H1 (cell line): ENCODE measurements at regions not wholly inside any gene's neighbourhood (a gene's known extent, or its start where the extent isn't known, plus 50 kb on each side); places are given as distances from the start of the nearest gene placed in this dataset.

Experiments used
- CTCF ChIA-PET: fragments of 300-600 bp; sonication (Branson Sonifier 250); formaldehyde crosslinking; loops from one replicate; lab custom pipeline; 2021; ENCODE audit not compliant: partially characterized antibody; lab: Charles Lee
- POLR2A ChIA-PET: fragments of 300-600 bp; sonication (Branson Sonifier 250); formaldehyde crosslinking; loops from one replicate; lab custom pipeline; 2021; ENCODE audit warnings: inconsistent platforms; ENCODE audit not compliant: partially characterized antibody; lab: Charles Lee
- DNase-seq, 2 experiments: peaks; one replicate each; pipeline versions ENCODE4 v3.0.0 to v3.0.0-alpha.2; 2010 to 2022; ENCODE audit warnings: low spot score in 2 of 2, low read depth in 1 of 2, mixed read lengths in 1 of 2
- FAIRE-seq: peaks from 2 replicates; lab custom pipeline; 2011; peaks lifted over from hg19 to GRCh38; lab: Jason Lieb, UNC
- H2AFZ ChIP-seq: 2 replicates; pipeline ENCODE4 v1.8.1; 2012; ENCODE audit warnings: low read length, inconsistent platforms
- H2AK5ac ChIP-seq: 2 replicates; pipeline ENCODE4 v1.6.1; 2013; ENCODE audit warnings: low read depth, low read length
- H2BK120ac ChIP-seq: replicated peaks from 2 replicates; pipeline ENCODE3; 2013; ENCODE audit warnings: low read depth, low read length, inconsistent platforms
- H2BK12ac ChIP-seq: 2 replicates; pipeline ENCODE4 v1.6.1; 2013; ENCODE audit warnings: low read depth, low read length
- H2BK15ac ChIP-seq: 2 replicates; pipeline ENCODE4 v1.6.1; 2013; ENCODE audit warnings: low read length
- H2BK20ac ChIP-seq: 2 replicates; pipeline ENCODE4 v1.6.1; 2013; ENCODE audit warnings: low read length
- H2BK5ac ChIP-seq: 2 replicates; pipeline ENCODE4 v1.6.1; 2013; ENCODE audit warnings: low read depth, low read length
- H3K14ac ChIP-seq: 2 replicates; pipeline ENCODE4 v1.6.1; 2013; ENCODE audit warnings: inconsistent platforms; ENCODE audit not compliant: insufficient read length
- H3K18ac ChIP-seq: 2 replicates; pipeline ENCODE4 v1.6.1; 2013; ENCODE audit warnings: low read length; ENCODE audit errors: extremely low read depth
- H3K23ac ChIP-seq: 2 replicates; pipeline ENCODE4 v1.6.1; 2013; ENCODE audit warnings: inconsistent platforms; ENCODE audit not compliant: insufficient read length
- H3K23me2 ChIP-seq: 2 replicates; pipeline ENCODE4 v1.6.1; 2013; ENCODE audit warnings: low read depth, low read length
- H3K27ac ChIP-seq: 2 replicates; pipeline ENCODE4 v1.6.1; 2011; ENCODE audit warnings: low read depth, low read length, inconsistent platforms
- H3K27me3 ChIP-seq, 4 experiments: replicated peaks in 1 of 4; 1 replicate in 1 of 4; 2 replicates in 3 of 4; pipeline versions ENCODE4 v1.6.1 to v1.8.1; 2011 to 2013; ENCODE audit warnings: low read length in 3 of 4, mild to moderate bottlenecking in 3 of 4, inconsistent platforms in 2 of 4, mixed read lengths in 2 of 4, moderate library complexity in 1 of 4; ENCODE audit not compliant: control insufficient read depth in 3 of 4, insufficient read depth in 3 of 4; ENCODE audit errors: extremely low read depth in 1 of 4
- H3K36me3 ChIP-seq, 4 experiments: 2 replicates each; pipeline versions ENCODE4 v1.6.1 to v1.8.1; 2011 to 2013; ENCODE audit warnings: mild to moderate bottlenecking in 4 of 4, low read length in 3 of 4, moderate library complexity in 2 of 4, control low read depth in 1 of 4, inconsistent platforms in 1 of 4; ENCODE audit not compliant: insufficient read depth in 4 of 4, control insufficient read depth in 2 of 4
- H3K4ac ChIP-seq: replicated peaks from 2 replicates; pipeline ENCODE3; 2013; ENCODE audit warnings: low read length, low read depth, mixed read lengths, inconsistent platforms; ENCODE audit not compliant: insufficient read length
- H3K4me1 ChIP-seq, 4 experiments: replicated peaks in 1 of 4; 1 replicate in 1 of 4; 2 replicates in 3 of 4; pipeline versions ENCODE4 v1.6.1 to v1.8.1; 2011 to 2013; ENCODE audit warnings: low read length in 3 of 4, inconsistent platforms in 2 of 4, mixed read lengths in 1 of 4; ENCODE audit not compliant: insufficient read depth in 4 of 4, control insufficient read depth in 3 of 4
- H3K4me2 ChIP-seq, 2 experiments: 2 replicates each; pipeline versions ENCODE4 v1.6.1 to v1.8.1; 2011 to 2013; ENCODE audit warnings: low read depth in 2 of 2, low read length in 2 of 2, control low read depth in 1 of 2, inconsistent platforms in 1 of 2, mild to moderate bottlenecking in 1 of 2; ENCODE audit not compliant: insufficient read depth in 1 of 2
- H3K4me3 ChIP-seq, 4 experiments: fragments of 200-600, 300-600 bp in 1 of 4; sonication (generic), shearing (Covaris generic), sonication (Bioruptor Twin) in 1 of 4; 2 replicates each; pipeline versions ENCODE4 v1.5.1 to v1.8.1; 2011 to 2016; ENCODE audit warnings: low read length in 4 of 4, low read depth in 3 of 4, control low read depth in 2 of 4, inconsistent platforms in 2 of 4, mild to moderate bottlenecking in 2 of 4, mixed read lengths in 1 of 4, moderate library complexity in 1 of 4; ENCODE audit not compliant: insufficient read depth in 2 of 4; ENCODE audit errors: extremely low read depth in 1 of 4
- H3K56ac ChIP-seq: replicated peaks from 2 replicates; pipeline ENCODE3; 2013; ENCODE audit warnings: low read depth, mild to moderate bottlenecking, mixed read lengths, low read length, inconsistent platforms; ENCODE audit not compliant: insufficient read length
- H3K79me1 ChIP-seq: 2 replicates; pipeline ENCODE4 v1.6.1; 2013; ENCODE audit warnings: low read depth, low read length, control low read depth
- H3K79me2 ChIP-seq, 2 experiments: 2 replicates each; pipeline versions ENCODE4 v1.6.1 to v1.8.1; 2012 to 2013; ENCODE audit warnings: low read length in 2 of 2, mild to moderate bottlenecking in 2 of 2, inconsistent platforms in 1 of 2; ENCODE audit not compliant: insufficient read depth in 2 of 2, control insufficient read depth in 1 of 2
- H3K9ac ChIP-seq, 4 experiments: replicated peaks in 1 of 4; 1 replicate in 1 of 4; 2 replicates in 3 of 4; pipeline versions ENCODE4 v1.6.1 to v1.8.1; 2011 to 2013; ENCODE audit warnings: low read depth in 3 of 4, low read length in 3 of 4, control low read depth in 2 of 4, mild to moderate bottlenecking in 2 of 4, moderate library complexity in 2 of 4, inconsistent platforms in 1 of 4; ENCODE audit errors: extremely low read depth in 1 of 4
- H3K9me3 ChIP-seq, 2 experiments: 2 replicates each; pipeline versions ENCODE4 v1.6.1 to v1.8.1; 2012 to 2013; ENCODE audit warnings: mild to moderate bottlenecking in 2 of 2, moderate library complexity in 2 of 2, control low read depth in 1 of 2, inconsistent platforms in 1 of 2, low read depth in 1 of 2, low read length in 1 of 2, mixed read lengths in 1 of 2; ENCODE audit not compliant: insufficient read depth in 2 of 2
- H4K20me1 ChIP-seq, 2 experiments: replicated peaks in 1 of 2; 2 replicates each; pipeline versions ENCODE3 to v1.8.1; 2011 to 2013; ENCODE audit warnings: inconsistent platforms in 2 of 2, low read length in 2 of 2, mild to moderate bottlenecking in 1 of 2; ENCODE audit not compliant: insufficient read depth in 2 of 2, control insufficient read depth in 1 of 2
- H4K5ac ChIP-seq: 2 replicates; pipeline ENCODE4 v1.6.1; 2013; ENCODE audit warnings: low read length, low read depth, mixed read lengths, inconsistent platforms; ENCODE audit not compliant: insufficient read length
- H4K8ac ChIP-seq: 2 replicates; pipeline ENCODE4 v1.8.0; 2013; ENCODE audit warnings: mild to moderate bottlenecking, moderate library complexity, low read length, inconsistent platforms; ENCODE audit not compliant: insufficient read depth; ENCODE audit errors: extremely low read depth
- H4K91ac ChIP-seq: replicated peaks from 2 replicates; pipeline ENCODE3; 2013; ENCODE audit warnings: low read length, mixed read lengths, inconsistent platforms; ENCODE audit not compliant: insufficient read length
- BRCA1 ChIP-seq: IDR thresholded peaks from 2 replicates; pipeline ENCODE4 v1.6.1; 2012; ENCODE audit warnings: low read depth, low read length, improper control_type of control experiment
- CTCF ChIP-seq, 3 experiments: IDR thresholded peaks; 1 replicate in 2 of 3; 2 replicates in 1 of 3; pipeline versions ENCODE4 v1.5.1 to v1.6.1; 2011; ENCODE audit warnings: low read length in 3 of 3, mild to moderate bottlenecking in 3 of 3, inconsistent platforms in 2 of 3, low read depth in 1 of 3, moderate library complexity in 1 of 3; ENCODE audit not compliant: insufficient read depth in 1 of 3; ENCODE audit errors: control extremely low read depth in 1 of 3
- EGR1 ChIP-seq: IDR thresholded peaks from 2 replicates; pipeline ENCODE4 v1.6.1; 2011; ENCODE audit warnings: low read depth, low read length, borderline replicate concordance
- EZH2 ChIP-seq: fragments of 200-600 bp; sonication (generic); IDR thresholded peaks from 2 replicates; pipeline ENCODE4 v1.7.1; 2012; ENCODE audit warnings: low read depth, mild to moderate bottlenecking, moderate library complexity, low read length, inconsistent platforms; ENCODE audit not compliant: severe bottlenecking
- JUN ChIP-seq: IDR thresholded peaks from 2 replicates; pipeline ENCODE4 v1.6.1; 2011; ENCODE audit warnings: low read depth, mild to moderate bottlenecking, improper control_type of control experiment, low read length
- KDM1A ChIP-seq: fragments of 200-600, 300-600 bp; sonication (generic); IDR thresholded peaks from 2 replicates; pipeline ENCODE4 v1.7.1; 2016; ENCODE audit warnings: mild to moderate bottlenecking, low read length, borderline replicate concordance
- KDM5A ChIP-seq: fragments of 200-600 bp; IDR thresholded peaks from 2 replicates; pipeline ENCODE4 v1.7.1; 2012; ENCODE audit warnings: mild to moderate bottlenecking, low read length, inconsistent platforms, mixed read lengths
- MAFK ChIP-seq: IDR thresholded peaks from 2 replicates; pipeline ENCODE4 v1.6.1; 2012; ENCODE audit warnings: low read depth, mild to moderate bottlenecking, improper control_type of control experiment, low read length
- MAX ChIP-seq: IDR thresholded peaks from 2 replicates; pipeline ENCODE4 v1.6.1; 2012; ENCODE audit warnings: inconsistent platforms
- POLR2AphosphoS5 ChIP-seq: IDR thresholded peaks from 2 replicates; pipeline ENCODE4 v1.6.1; 2011; ENCODE audit warnings: low read depth, low read length
- SIX5 ChIP-seq: IDR thresholded peaks from 2 replicates; pipeline ENCODE4 v1.6.1; 2011; ENCODE audit warnings: mild to moderate bottlenecking, low read depth, low read length
- SP4 ChIP-seq: IDR thresholded peaks from 2 replicates; pipeline ENCODE4 v1.6.1; 2012; ENCODE audit warnings: low read length, inconsistent platforms
- SRF ChIP-seq: IDR thresholded peaks from 2 replicates; pipeline ENCODE4 v1.6.1; 2011; ENCODE audit warnings: mild to moderate bottlenecking, low read depth, low read length, moderate library complexity
- TBP ChIP-seq: IDR thresholded peaks from 2 replicates; pipeline ENCODE4 v1.6.1; 2011; ENCODE audit warnings: low read depth, low read length, improper control_type of control experiment
- WGBS, 2 experiments: shearing (Covaris generic) in 1 of 2; methylation state at CpG; one replicate each; pipeline versions ENCODE4 v1.1.6 to v1.1.7; 2013 to 2015; ENCODE audit warnings: low lambda C conversion rate in 2 of 2, mixed read lengths in 2 of 2, inconsistent platforms in 1 of 2, low coverage in 1 of 2, missing lambda C conversion rate in 1 of 2; ENCODE audit not compliant: insufficient replicate concordance in 2 of 2, insufficient coverage in 1 of 2, insufficient read length in 1 of 2; ENCODE audit errors: extremely low coverage in 1 of 2, missing lambda C conversion rate in 1 of 2; 5-methylcytosine and 5-hydroxymethylcytosine counted together

- H3K18ac ChIP-seq, result no peak overlapping the region
- no peak overlapping the region for H3K56ac ChIP-seq
- H3K79me2 ChIP-seq, result no peaks in the 10 kb centered on the region
- H2AFZ ChIP-seq, result no peak overlapping the region
- 85% methylated on average over 4 of the region's 4 CpGs; no CpG with 5 or more reads in 1 of the 2 experiments for WGBS, 2 experiments
- no peak for DNase-seq
- H3K4ac ChIP-seq, result no peak overlapping the region
- H3K4me3 ChIP-seq, result no peak overlapping the region
- ChIA-PET CTCF (no interaction called here), POLR2A (no interaction called here)
- H2BK12ac ChIP-seq, result no peak overlapping the region
- H4K20me1 ChIP-seq, result no peaks in the 10 kb centered on the region
- H3K23ac ChIP-seq, result no peak overlapping the region
- no peak overlapping the region for H2AK5ac ChIP-seq
- H2BK5ac ChIP-seq, result no peak overlapping the region
- no peak overlapping the region for H3K27ac ChIP-seq
- H3K14ac ChIP-seq, result no peak overlapping the region
- no peaks in the 10 kb centered on the region for H3K23me2 ChIP-seq
- H4K8ac ChIP-seq, result no peak overlapping the region
- no peaks in the 10 kb centered on the region for H3K79me1 ChIP-seq
- no peak overlapping the region for H2BK15ac ChIP-seq
- no peaks in the 10 kb centered on the region for H3K9me3 ChIP-seq
- H3K4me2 ChIP-seq, result no peak overlapping the region
- no peak overlapping the region for H2BK20ac ChIP-seq
- no peak overlapping the region for H4K91ac ChIP-seq
- H4K5ac ChIP-seq, result no peak overlapping the region
- no peak for FAIRE-seq
- no peak overlapping the region for H3K9ac ChIP-seq
- H2BK120ac ChIP-seq, result no peak overlapping the region
- no peaks in the 10 kb centered on the region for H3K27me3 ChIP-seq
- H3K4me1 ChIP-seq, result no peaks in the 10 kb centered on the region
- no peaks in the 10 kb centered on the region for H3K36me3 ChIP-seq
- TF ChIP-seq MAX, result no peak
- TF ChIP-seq KDM1A, result no peak
- TF ChIP-seq EZH2, result no peak
- TF ChIP-seq SIX5, result no peak
- TF ChIP-seq JUN, result no peak
- TF ChIP-seq MAFK, result no peak
- TF ChIP-seq TBP, result no peak
- no peak for TF ChIP-seq POLR2AphosphoS5
- no peak for TF ChIP-seq SP4
- TF ChIP-seq CTCF (IDR thresholded peaks at IDR 0.05; ENCODE audit: control extremely low read depth in 1 of 3, insufficient read depth in 1 of 3, low read depth in 1 of 3, low read length in 3 of 3), result no peak
- no peak for TF ChIP-seq KDM5A
- no peak for TF ChIP-seq EGR1
- no peak for TF ChIP-seq SRF
- no peak for TF ChIP-seq BRCA1
These were observed 185.2 kb upstream of the NREP start for GRCh38 chr5:111942201-111942600.
